Esophagus (tissue), 2 donors: ENCODE measurements at regions not wholly inside any gene's neighbourhood (a gene's known extent, or its start where the extent isn't known, plus 50 kb on each side); places are given as distances from the start of the nearest gene placed in this dataset.

Source experiments
- H3K27ac ChIP-seq, 2 donors: one replicate each; pipeline ENCODE4 v1.5.1; 2013; ENCODE audit warnings: low read depth in 2 of 2, mild to moderate bottlenecking in 2 of 2, inconsistent platforms in 1 of 2, low read length in 1 of 2, moderate library complexity in 1 of 2
- H3K27me3 ChIP-seq, 2 donors: one replicate each; pipeline ENCODE4 v1.6.1; 2013; ENCODE audit warnings: low read length in 2 of 2, control low read depth in 1 of 2, mild to moderate bottlenecking in 1 of 2; ENCODE audit not compliant: insufficient read depth in 2 of 2, control insufficient read depth in 1 of 2
- H3K36me3 ChIP-seq, 2 donors: one replicate each; pipeline ENCODE4 v1.6.1; 2013; ENCODE audit warnings: low read length in 1 of 2; ENCODE audit not compliant: control insufficient read depth in 2 of 2, insufficient read depth in 2 of 2
- H3K4me1 ChIP-seq, 2 donors: one replicate each; pipeline ENCODE4 v1.6.1; 2013; ENCODE audit warnings: low read length in 1 of 2; ENCODE audit not compliant: control insufficient read depth in 2 of 2, insufficient read depth in 2 of 2
- H3K4me3 ChIP-seq, 2 donors: one replicate each; pipeline ENCODE4 v1.5.1; 2013; ENCODE audit warnings: low read length in 2 of 2, mild to moderate bottlenecking in 2 of 2, low read depth in 1 of 2, moderate library complexity in 1 of 2
- H3K9me3 ChIP-seq, 2 donors: one replicate each; pipeline ENCODE4 v1.6.1; 2013; ENCODE audit warnings: mild to moderate bottlenecking in 2 of 2, low read depth in 1 of 2, low read length in 1 of 2, moderate library complexity in 1 of 2; ENCODE audit not compliant: control insufficient read depth in 2 of 2, insufficient read depth in 1 of 2
- WGBS, 2 donors: extraction: QIAGEN DNeasy Blood & Tissue Kit; methylation state at CpG; one replicate each; pipeline ENCODE4 v1.1.7; 2013; 5-methylcytosine and 5-hydroxymethylcytosine counted together
- donor health status: healthy with polysubstance abuse.
- donor health status: Bipolar disorder and iron deficiency.

GRCh38 chr2:21452263-21452662 lies 328.5 kb downstream of the TDRD15 start:
- Histone ChIP-seq H3K27ac (no peak overlapping the region), H3K4me1 (no peaks in the 10 kb centered on the region), H3K27me3 (no peaks in the 10 kb centered on the region), H3K4me3 (no peak overlapping the region), H3K36me3 (no peaks in the 10 kb centered on the region), H3K9me3 (no peaks in the 10 kb centered on the region)
- 30 to 39% methylated on average over 5 of the region's 5 CpGs for WGBS, 2 donors

GRCh38 chr2:21452678-21453077 lies 328.9 kb downstream of the TDRD15 start:
- Histone ChIP-seq H3K4me3 (no peak overlapping the region), H3K27me3 (no peaks in the 10 kb centered on the region), H3K27ac (no peak overlapping the region), H3K9me3 (no peaks in the 10 kb centered on the region), H3K4me1 (no peaks in the 10 kb centered on the region), H3K36me3 (no peaks in the 10 kb centered on the region)
- WGBS, 2 donors, result 22 to 30% methylated on average over 5 of the region's 5 CpGs

GRCh38 chr2:21453723-21454450 lies 330.1 kb downstream of the TDRD15 start:
- H3K36me3 ChIP-seq, result no peaks in the 10 kb centered on the region
- H3K4me1 ChIP-seq, result no peaks in the 10 kb centered on the region
- H3K27ac ChIP-seq, result no peak overlapping the region
- WGBS, 2 donors, result 67 to 69% methylated on average over 8 of the region's 8 CpGs
- no peak overlapping the region for H3K4me3 ChIP-seq
- H3K27me3 ChIP-seq, result no peaks in the 10 kb centered on the region
- no peaks in the 10 kb centered on the region for H3K9me3 ChIP-seq

- Histone ChIP-seq H3K27me3 (no peaks in the 10 kb centered on the region), H3K4me1 (no peaks in the 10 kb centered on the region), H3K9me3 (no peaks in the 10 kb centered on the region), H3K27ac (no peak overlapping the region), H3K36me3 (no peaks in the 10 kb centered on the region), H3K4me3 (no peak overlapping the region)
- WGBS, 2 donors, result 57% methylated on average over 2 of the region's 2 CpGs
Measured at GRCh38 chr2:21454839-21455238, 331.1 kb downstream of the TDRD15 start.

- H3K27ac ChIP-seq, result no peak overlapping the region
- no peak overlapping the region for H3K4me3 ChIP-seq
- WGBS, 2 donors, result 64 to 76% methylated on average over 3 of the region's 3 CpGs
- H3K4me1 ChIP-seq, result no peaks in the 10 kb centered on the region
- H3K9me3 ChIP-seq, result no peaks in the 10 kb centered on the region
- H3K27me3 ChIP-seq, result no peaks in the 10 kb centered on the region
- no peaks in the 10 kb centered on the region for H3K36me3 ChIP-seq
Measured at GRCh38 chr2:21461754-21462240, 338.0 kb downstream of the TDRD15 start.

GRCh38 chr2:21466341-21466927 lies 342.7 kb downstream of the TDRD15 start:
- Histone ChIP-seq H3K9me3 (peaks cover 0 to 3% of the 10 kb centered on the region in 2 donors), H3K27me3 (no peaks in the 10 kb centered on the region), H3K4me3 (no peak overlapping the region), H3K27ac (no peak overlapping the region), H3K36me3 (no peaks in the 10 kb centered on the region), H3K4me1 (no peaks in the 10 kb centered on the region)
- 28 to 39% methylated on average over 1 of the region's 1 CpG for WGBS, 2 donors

- Histone ChIP-seq H3K4me1 (no peaks in the 10 kb centered on the region), H3K27ac (no peak overlapping the region), H3K4me3 (no peak overlapping the region), H3K36me3 (no peaks in the 10 kb centered on the region), H3K9me3 (peaks cover 0 to 3% of the 10 kb centered on the region in 2 donors), H3K27me3 (no peaks in the 10 kb centered on the region)
- 49 to 56% methylated on average over 1 of the region's 1 CpG for WGBS, 2 donors
Measured at GRCh38 chr2:21467280-21467818, 343.6 kb downstream of the TDRD15 start.

GRCh38 chr2:21467910-21468309 lies 344.1 kb downstream of the TDRD15 start:
- Histone ChIP-seq H3K4me3 (no peak overlapping the region), H3K36me3 (no peaks in the 10 kb centered on the region), H3K27me3 (no peaks in the 10 kb centered on the region), H3K4me1 (no peaks in the 10 kb centered on the region), H3K9me3 (peaks cover 0 to 3% of the 10 kb centered on the region in 2 donors), H3K27ac (no peak overlapping the region)
- WGBS, 2 donors, result 63 to 68% methylated on average over 2 of the region's 2 CpGs

- peaks cover 0 to 3% of the 10 kb centered on the region in 2 donors for H3K9me3 ChIP-seq
- no peak overlapping the region for H3K4me3 ChIP-seq
- H3K36me3 ChIP-seq, result no peaks in the 10 kb centered on the region
- no peaks in the 10 kb centered on the region for H3K4me1 ChIP-seq
- no peak overlapping the region for H3K27ac ChIP-seq
- no peaks in the 10 kb centered on the region for H3K27me3 ChIP-seq
- WGBS, 2 donors, result 57 to 64% methylated on average over 4 of the region's 4 CpGs
Measured at GRCh38 chr2:21468624-21469023, 344.9 kb downstream of the TDRD15 start.
